PC-3 (cell line): ENCODE measurements at regions not wholly inside any gene's neighbourhood (a gene's known extent, or its start where the extent isn't known, plus 50 kb on each side); places are given as distances from the start of the nearest gene placed in this dataset.

ENCODE experiments used
- ATAC-seq: fragments of 200-7000 bp; cut with Tn5 transposase; 2 replicates; pipeline ENCODE4 v1.9.1; 2020; ENCODE audit warnings: mild to moderate bottlenecking, moderate library complexity
- BruUV-seq: library from RNA; stranded (reverse); fragments of 400-500 nt; replicated peaks from 2 replicates; lab custom pipeline; 2021; lab: Mats Ljungman, UMichigan
- CTCF ChIA-PET: fragments of 300-600 bp; sonication (Branson Sonifier 250); formaldehyde crosslinking; loops from one replicate; lab custom pipeline; 2022; ENCODE audit warnings: antibody characterized with exemption; lab: Charles Lee
- POLR2A ChIA-PET: fragments of 300-600 bp; sonication (Branson Sonifier 250); formaldehyde crosslinking; loops from one replicate; lab custom pipeline; 2022; ENCODE audit warnings: antibody characterized with exemption; ENCODE audit not compliant: unreplicated experiment; lab: Charles Lee
- DNase-seq: peaks from one replicate; pipeline ENCODE4 v3.0.0-alpha.2; 2015
- H2AFZ ChIP-seq: fragments of 300-600 bp; sonication (generic); 2 replicates; pipeline ENCODE4 v1.6.0; 2016; ENCODE audit warnings: antibody characterized with exemption, low read length
- H3F3A ChIP-seq: fragments of 300-600 bp; sonication (generic); one replicate; pipeline ENCODE4 v1.6.0; 2017; ENCODE audit warnings: antibody characterized with exemption, low read length, control low read depth, mild to moderate bottlenecking; ENCODE audit not compliant: unreplicated experiment
- H3K27ac ChIP-seq: fragments of 300-600 bp; sonication (generic); 2 replicates; pipeline ENCODE4 v1.5.1; 2016; ENCODE audit warnings: mild to moderate bottlenecking, low read length
- H3K27me3 ChIP-seq: fragments of 300-600 bp; sonication (generic); 2 replicates; pipeline ENCODE4 v1.6.1; 2016; ENCODE audit warnings: low read length, mixed read lengths
- H3K36me3 ChIP-seq: fragments of 300-600 bp; sonication (generic); 2 replicates; pipeline ENCODE4 v1.6.1; 2016; ENCODE audit warnings: low read depth, mixed run types, low read length, mixed read lengths
- H3K4me1 ChIP-seq: fragments of 300-600 bp; sonication (generic); 2 replicates; pipeline ENCODE4 v1.5.1; 2016; ENCODE audit warnings: low read length; ENCODE audit not compliant: insufficient read depth
- H3K4me2 ChIP-seq: fragments of 300-600 bp; sonication (generic); 2 replicates; pipeline ENCODE4 v1.6.0; 2016; ENCODE audit warnings: low read length
- H3K4me3 ChIP-seq: fragments of 300-600 bp; sonication (generic); 2 replicates; pipeline ENCODE4 v1.5.1; 2016; ENCODE audit warnings: mild to moderate bottlenecking, low read length, mixed read lengths
- H3K79me2 ChIP-seq: fragments of 300-600 bp; sonication (generic); 2 replicates; pipeline ENCODE4 v1.6.1; 2017; ENCODE audit warnings: low read length, mixed read lengths
- H3K9ac ChIP-seq: fragments of 300-600 bp; sonication (generic); 2 replicates; pipeline ENCODE4 v1.6.0; 2016; ENCODE audit warnings: mild to moderate bottlenecking, low read length
- H3K9me2 ChIP-seq: fragments of 300-600 bp; sonication (generic); replicated peaks from 2 replicates; pipeline ENCODE4 v1.6.1; 2016; ENCODE audit warnings: mixed run types, low read length, mixed read lengths
- H3K9me3 ChIP-seq: fragments of 300-600 bp; sonication (generic); 2 replicates; pipeline ENCODE4 v1.6.1; 2016; ENCODE audit warnings: low read length, mixed read lengths
- H4K20me1 ChIP-seq: fragments of 300-600 bp; sonication (generic); 2 replicates; pipeline ENCODE4 v1.6.1; 2016; ENCODE audit warnings: low read length, mixed read lengths
- EZH2 ChIP-seq: fragments of 300-600 bp; sonication (generic); IDR thresholded peaks from one replicate; pipeline ENCODE4 v1.6.1; 2017; ENCODE audit warnings: antibody characterized with exemption, mild to moderate bottlenecking, low read length; ENCODE audit not compliant: unreplicated experiment
- EZH2phosphoT487 ChIP-seq: fragments of 300-600 bp; sonication (generic); IDR thresholded peaks from 2 replicates; pipeline ENCODE4 v1.6.1; 2018; ENCODE audit warnings: mild to moderate bottlenecking, antibody characterized with exemption, low read length, borderline replicate concordance
- intact Hi-C: fragments of 100-400 bp; cut with micrococcal nuclease; formaldehyde crosslinking; loops from 2 replicates; pipeline ENCODE4 v1.9.0; 2023
- TF ChIP-seq, protein P1 (sequence below): fragments of 300-600 bp; sonication (generic); conservative IDR thresholded peaks from 2 replicates; pipeline ENCODE4 v1.5.1; 2017; ENCODE audit warnings: antibody characterized with exemption, low read depth, mild to moderate bottlenecking, low read length

DNA sequence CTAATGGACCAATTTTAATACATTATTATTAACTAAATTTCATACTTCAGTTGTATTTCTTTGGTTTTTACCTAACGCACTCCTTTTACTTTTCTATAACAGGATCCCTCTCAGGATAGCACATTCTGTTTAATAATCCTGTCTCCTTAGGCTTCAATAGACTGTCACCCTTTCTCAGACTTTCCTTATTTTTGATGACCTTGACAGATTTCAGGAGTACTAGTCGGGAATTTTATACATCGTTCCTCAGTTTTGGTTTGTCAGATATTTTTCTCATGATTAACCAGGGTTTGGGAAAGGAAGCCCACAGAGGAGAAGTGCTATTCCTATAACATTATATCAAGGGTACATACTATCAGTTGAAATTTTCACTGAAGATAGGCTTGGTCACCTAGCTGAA is 768.0 kb upstream of the GJE1 start:
- CTCF ChIA-PET: no interaction called here
- no TSS peak for BruUV-seq
- no peak overlapping the region for H3K4me3 ChIP-seq
- no peak overlapping the region for H3K9ac ChIP-seq
- H4K20me1 ChIP-seq: no peaks in the 10 kb centered on the region
- H3K27me3 ChIP-seq: no peaks in the 10 kb centered on the region
- no peaks in the 10 kb centered on the region for H3K79me2 ChIP-seq
- DNase-seq: no peak
- H3K4me2 ChIP-seq: no peak overlapping the region
- no peaks in the 10 kb centered on the region for H3K36me3 ChIP-seq
- no peaks in the 10 kb centered on the region for H3K4me1 ChIP-seq
- no peaks in the 10 kb centered on the region for H3F3A ChIP-seq
- TF ChIP-seq, protein P1, sequence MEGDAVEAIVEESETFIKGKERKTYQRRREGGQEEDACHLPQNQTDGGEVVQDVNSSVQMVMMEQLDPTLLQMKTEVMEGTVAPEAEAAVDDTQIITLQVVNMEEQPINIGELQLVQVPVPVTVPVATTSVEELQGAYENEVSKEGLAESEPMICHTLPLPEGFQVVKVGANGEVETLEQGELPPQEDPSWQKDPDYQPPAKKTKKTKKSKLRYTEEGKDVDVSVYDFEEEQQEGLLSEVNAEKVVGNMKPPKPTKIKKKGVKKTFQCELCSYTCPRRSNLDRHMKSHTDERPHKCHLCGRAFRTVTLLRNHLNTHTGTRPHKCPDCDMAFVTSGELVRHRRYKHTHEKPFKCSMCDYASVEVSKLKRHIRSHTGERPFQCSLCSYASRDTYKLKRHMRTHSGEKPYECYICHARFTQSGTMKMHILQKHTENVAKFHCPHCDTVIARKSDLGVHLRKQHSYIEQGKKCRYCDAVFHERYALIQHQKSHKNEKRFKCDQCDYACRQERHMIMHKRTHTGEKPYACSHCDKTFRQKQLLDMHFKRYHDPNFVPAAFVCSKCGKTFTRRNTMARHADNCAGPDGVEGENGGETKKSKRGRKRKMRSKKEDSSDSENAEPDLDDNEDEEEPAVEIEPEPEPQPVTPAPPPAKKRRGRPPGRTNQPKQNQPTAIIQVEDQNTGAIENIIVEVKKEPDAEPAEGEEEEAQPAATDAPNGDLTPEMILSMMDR: no peak
- TF ChIP-seq EZH2 (no peak), EZH2phosphoT487 (no peak)
- POLR2A ChIA-PET: no interaction called here
- no peak overlapping the region for H3K27ac ChIP-seq
- H3K9me3 ChIP-seq: 0 out of 2 replicates have a peak, but pooled peaks cover 6% of the 10 kb centered on the region
- ATAC-seq: no peak
- H2AFZ ChIP-seq: no peak overlapping the region
- H3K9me2 ChIP-seq: no peaks in the 10 kb centered on the region
- intact Hi-C loops: no loop called here

- TF ChIP-seq, protein P1: no peak
- no peak for TF ChIP-seq EZH2
- no peak for TF ChIP-seq EZH2phosphoT487
- ChIA-PET POLR2A (no interaction called here), CTCF (no interaction called here)
- DNase-seq: no peak
- no peak for ATAC-seq
- intact Hi-C loops: no loop called here
- Histone ChIP-seq H3K9me3 (0 out of 2 replicates have a peak, but pooled peaks cover 3% of the 10 kb centered on the region), H3K4me2 (no peak overlapping the region), H3K4me1 (no peaks in the 10 kb centered on the region), H3K9ac (no peak overlapping the region), H3K79me2 (no peaks in the 10 kb centered on the region), H3K9me2 (no peaks in the 10 kb centered on the region), H3K36me3 (no peaks in the 10 kb centered on the region), H2AFZ (no peak overlapping the region), H3K4me3 (no peak overlapping the region), H3K27ac (no peak overlapping the region), H4K20me1 (no peaks in the 10 kb centered on the region), H3F3A (no peaks in the 10 kb centered on the region), H3K27me3 (no peaks in the 10 kb centered on the region)
- no TSS peak for BruUV-seq
These were observed 768.5 kb upstream of the GJE1 start for GRCh38 chr6:141364232-141364631.

DNA sequence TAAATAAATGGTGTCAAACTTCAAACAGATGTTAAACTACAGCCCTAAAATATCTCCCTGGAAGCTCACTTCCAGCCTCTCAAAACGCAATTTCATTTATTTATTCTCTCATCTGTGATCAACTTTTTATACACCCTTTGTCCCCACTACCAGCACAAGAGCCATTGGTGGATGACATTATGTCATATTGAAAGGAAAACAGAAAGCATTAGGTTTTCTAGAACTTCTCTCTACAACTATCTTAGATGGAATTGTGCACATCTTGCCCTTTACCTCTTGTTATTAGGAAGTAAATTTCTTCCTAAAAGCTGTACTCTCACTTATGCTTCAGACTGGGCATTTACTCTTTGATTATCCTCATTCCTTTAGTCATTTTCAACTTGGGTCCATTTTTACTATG is 771.2 kb upstream of the GJE1 start:
- Histone ChIP-seq H3K79me2 (no peaks in the 10 kb centered on the region), H3K27me3 (no peaks in the 10 kb centered on the region), H3K4me2 (no peak overlapping the region), H4K20me1 (no peaks in the 10 kb centered on the region), H3K9ac (no peak overlapping the region), H2AFZ (0 out of 2 replicates have a peak overlapping the region, but pooled peaks have one; percentile 6), H3K36me3 (no peaks in the 10 kb centered on the region), H3F3A (no peaks in the 10 kb centered on the region), H3K4me3 (no peak overlapping the region), H3K9me3 (no peaks in the 10 kb centered on the region), H3K9me2 (no peaks in the 10 kb centered on the region), H3K27ac (no peak overlapping the region), H3K4me1 (no peaks in the 10 kb centered on the region)
- no peak for DNase-seq
- TF ChIP-seq EZH2phosphoT487 (no peak), EZH2 (no peak)
- TF ChIP-seq, protein P1: no peak
- CTCF ChIA-PET: no interaction called here
- intact Hi-C loops: no loop called here
- no TSS peak for BruUV-seq
- POLR2A ChIA-PET: no interaction called here
- ATAC-seq: no peak
